ENCODE measurements at regions not wholly inside any gene's neighbourhood (a gene's known extent, or its start where the extent isn't known, plus 50 kb on each side); places are given as distances from the start of the nearest gene placed in this dataset.

DNA sequence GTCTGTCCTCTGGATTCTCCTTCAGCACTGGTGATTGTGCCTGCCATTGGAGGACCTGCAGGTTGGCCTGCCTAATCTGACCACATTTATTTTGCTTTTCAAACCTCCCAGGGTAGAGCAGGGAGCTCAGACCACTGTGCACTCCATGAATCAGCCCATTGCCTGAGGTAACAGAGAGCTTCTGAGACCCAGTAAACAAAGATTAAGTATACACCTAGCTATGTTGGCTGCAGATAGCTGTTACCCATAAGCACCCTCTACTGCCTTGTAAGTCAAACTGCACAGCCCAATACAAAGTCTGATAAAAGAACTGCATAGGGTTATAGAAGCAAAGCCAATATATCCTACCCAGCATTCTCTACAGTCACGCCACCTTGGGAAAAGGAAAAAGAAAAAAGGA lies 338.7 kb downstream of the HTR1B start:
- TF ChIP-seq, protein P1, sequence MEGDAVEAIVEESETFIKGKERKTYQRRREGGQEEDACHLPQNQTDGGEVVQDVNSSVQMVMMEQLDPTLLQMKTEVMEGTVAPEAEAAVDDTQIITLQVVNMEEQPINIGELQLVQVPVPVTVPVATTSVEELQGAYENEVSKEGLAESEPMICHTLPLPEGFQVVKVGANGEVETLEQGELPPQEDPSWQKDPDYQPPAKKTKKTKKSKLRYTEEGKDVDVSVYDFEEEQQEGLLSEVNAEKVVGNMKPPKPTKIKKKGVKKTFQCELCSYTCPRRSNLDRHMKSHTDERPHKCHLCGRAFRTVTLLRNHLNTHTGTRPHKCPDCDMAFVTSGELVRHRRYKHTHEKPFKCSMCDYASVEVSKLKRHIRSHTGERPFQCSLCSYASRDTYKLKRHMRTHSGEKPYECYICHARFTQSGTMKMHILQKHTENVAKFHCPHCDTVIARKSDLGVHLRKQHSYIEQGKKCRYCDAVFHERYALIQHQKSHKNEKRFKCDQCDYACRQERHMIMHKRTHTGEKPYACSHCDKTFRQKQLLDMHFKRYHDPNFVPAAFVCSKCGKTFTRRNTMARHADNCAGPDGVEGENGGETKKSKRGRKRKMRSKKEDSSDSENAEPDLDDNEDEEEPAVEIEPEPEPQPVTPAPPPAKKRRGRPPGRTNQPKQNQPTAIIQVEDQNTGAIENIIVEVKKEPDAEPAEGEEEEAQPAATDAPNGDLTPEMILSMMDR (IDR thresholded peaks at IDR 0.05) = no peak
- TF ChIP-seq POLR2A (IDR thresholded peaks at IDR 0.05) = no peak
